ENCODE measurements at regions not wholly inside any gene's neighbourhood (a gene's known extent, or its start where the extent isn't known, plus 50 kb on each side); places are given as distances from the start of the nearest gene placed in this dataset.
"Not testable (repeated sequence)": the region's sequence is repeated elsewhere in the genome, so short reads cannot be mapped to it uniquely, and the experiment has no call there.

DNA sequence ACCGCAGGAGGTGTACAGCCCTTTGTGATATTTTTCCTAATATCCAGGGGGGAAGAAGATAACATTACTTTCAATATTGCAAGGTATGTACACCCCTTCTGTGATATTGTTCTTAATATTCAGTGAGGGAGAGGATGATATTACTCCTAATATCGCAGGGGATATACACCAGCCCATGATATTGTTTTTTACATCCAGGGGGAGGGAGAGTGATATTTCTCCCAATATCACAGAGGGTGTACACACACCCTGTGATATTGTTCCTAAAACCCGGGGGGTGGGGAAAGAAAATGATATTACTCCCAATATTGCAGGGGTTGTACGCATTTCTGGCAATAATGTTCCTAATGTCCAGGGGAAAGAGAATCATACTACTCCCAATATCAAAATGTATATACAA, 58.0 kb upstream of the SLC25A48 start:
- no peak for DNase-seq (ENCODE audit: low spot score in 2 of 2)
- peaks cover 1% of the 10 kb centered on the region for H3K36me3 Mint-ChIP-seq (ENCODE audit: insufficient read depth)
- no peak overlapping the region for H3K27ac Mint-ChIP-seq (ENCODE audit: low read depth)
- no peak for ATAC-seq (replicated peaks; ENCODE audit: extremely low read depth, poor library complexity, severe bottlenecking)
- H3K4me1 Mint-ChIP-seq, result no peaks in the 10 kb centered on the region
- H3K9me3 Mint-ChIP-seq, result no peaks in the 10 kb centered on the region
- H3K27me3 Mint-ChIP-seq, result peaks cover 56% of the 10 kb centered on the region
- no peak overlapping the region for H3K4me3 Mint-ChIP-seq

- no peaks in the 10 kb centered on the region for H3K4me1 Mint-ChIP-seq
- no peaks in the 10 kb centered on the region for H3K9me3 Mint-ChIP-seq
- H3K27me3 Mint-ChIP-seq, result peaks cover 10% of the 10 kb centered on the region
- H3K36me3 Mint-ChIP-seq (ENCODE audit: insufficient read depth), result no peaks in the 10 kb centered on the region
- ATAC-seq (replicated peaks; ENCODE audit: extremely low read depth, poor library complexity, severe bottlenecking), result no peak
- DNase-seq (ENCODE audit: low spot score in 2 of 2), result no peak
- H3K27ac Mint-ChIP-seq (ENCODE audit: low read depth), result no peak overlapping the region
- no peak overlapping the region for H3K4me3 Mint-ChIP-seq
Measured at GRCh38 chr5:135761746-135762145, 72.7 kb upstream of the SLC25A48 start.

GRCh38 chr5:135759149-135759784, 75.2 kb upstream of the SLC25A48 start:
- H3K27ac Mint-ChIP-seq (ENCODE audit: low read depth), result no peak overlapping the region
- peaks cover 4% of the 10 kb centered on the region for H3K27me3 Mint-ChIP-seq
- no peaks in the 10 kb centered on the region for H3K36me3 Mint-ChIP-seq (ENCODE audit: insufficient read depth)
- H3K4me3 Mint-ChIP-seq, result no peak overlapping the region
- no peaks in the 10 kb centered on the region for H3K4me1 Mint-ChIP-seq
- no peak for DNase-seq (ENCODE audit: low spot score in 2 of 2)
- ATAC-seq (replicated peaks; ENCODE audit: extremely low read depth, poor library complexity, severe bottlenecking), result no peak
- H3K9me3 Mint-ChIP-seq, result no peaks in the 10 kb centered on the region

DNA sequence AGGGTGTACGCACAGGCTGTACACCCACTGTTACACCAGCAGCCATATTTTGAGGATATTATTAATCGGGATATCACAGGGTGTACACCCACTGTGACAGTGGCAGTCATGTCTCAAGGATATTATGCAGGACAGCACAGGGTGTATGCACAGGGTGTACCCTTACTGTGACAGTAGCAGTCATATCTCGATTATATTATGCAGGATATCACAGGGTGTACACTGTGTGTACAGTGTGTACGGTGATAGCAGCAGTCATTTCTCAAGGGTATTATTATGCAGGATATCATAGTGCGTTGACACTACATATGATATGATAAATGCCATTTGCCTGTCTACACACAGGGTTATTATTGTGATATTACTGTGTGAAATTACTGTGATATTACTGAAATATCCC, 80.5 kb upstream of the SLC25A48 start:
- Mint-ChIP-seq H3K36me3 (ENCODE audit: insufficient read depth) (peaks cover 3% of the 10 kb centered on the region), H3K27ac (ENCODE audit: low read depth) (no peak overlapping the region), H3K4me1 (no peaks in the 10 kb centered on the region), H3K4me3 (no peak overlapping the region), H3K27me3 (no peaks in the 10 kb centered on the region), H3K9me3 (no peaks in the 10 kb centered on the region)
- ATAC-seq (replicated peaks; ENCODE audit: extremely low read depth, poor library complexity, severe bottlenecking) (no peak), DNase-seq (ENCODE audit: low spot score in 2 of 2) (no peak)

GRCh38 chr5:135750506-135750905, 84.0 kb upstream of the SLC25A48 start:
- Mint-ChIP-seq H3K4me1 (no peaks in the 10 kb centered on the region), H3K9me3 (peaks cover 11% of the 10 kb centered on the region), H3K27me3 (peaks cover 8% of the 10 kb centered on the region), H3K36me3 (ENCODE audit: insufficient read depth) (peaks cover 3% of the 10 kb centered on the region), H3K4me3 (no peak overlapping the region), H3K27ac (ENCODE audit: low read depth) (no peak overlapping the region)
- DNase-seq (ENCODE audit: low spot score in 2 of 2), result no peak
- ATAC-seq (replicated peaks; ENCODE audit: extremely low read depth, poor library complexity, severe bottlenecking), result no peak

- peaks cover 11% of the 10 kb centered on the region for H3K9me3 Mint-ChIP-seq
- peaks cover 8% of the 10 kb centered on the region for H3K27me3 Mint-ChIP-seq
- no peak overlapping the region for H3K4me3 Mint-ChIP-seq
- no peaks in the 10 kb centered on the region for H3K4me1 Mint-ChIP-seq
- no peak overlapping the region for H3K27ac Mint-ChIP-seq (ENCODE audit: low read depth)
- ATAC-seq (replicated peaks; ENCODE audit: extremely low read depth, poor library complexity, severe bottlenecking), result no peak
- DNase-seq (ENCODE audit: low spot score in 2 of 2), result no peak
- H3K36me3 Mint-ChIP-seq (ENCODE audit: insufficient read depth), result peaks cover 3% of the 10 kb centered on the region
Measured at GRCh38 chr5:135747824-135748223, 86.6 kb upstream of the SLC25A48 start.

GRCh38 chr5:135745897-135746500, 88.5 kb upstream of the SLC25A48 start:
- Mint-ChIP-seq H3K36me3 (ENCODE audit: insufficient read depth) (peaks cover 3% of the 10 kb centered on the region), H3K9me3 (peaks cover 11% of the 10 kb centered on the region), H3K27me3 (peaks cover 8% of the 10 kb centered on the region), H3K4me3 (no peak overlapping the region), H3K4me1 (no peaks in the 10 kb centered on the region), H3K27ac (ENCODE audit: low read depth) (no peak overlapping the region)
- ATAC-seq (replicated peaks; ENCODE audit: extremely low read depth, poor library complexity, severe bottlenecking) (no peak), DNase-seq (ENCODE audit: low spot score in 2 of 2) (no peak)

DNA sequence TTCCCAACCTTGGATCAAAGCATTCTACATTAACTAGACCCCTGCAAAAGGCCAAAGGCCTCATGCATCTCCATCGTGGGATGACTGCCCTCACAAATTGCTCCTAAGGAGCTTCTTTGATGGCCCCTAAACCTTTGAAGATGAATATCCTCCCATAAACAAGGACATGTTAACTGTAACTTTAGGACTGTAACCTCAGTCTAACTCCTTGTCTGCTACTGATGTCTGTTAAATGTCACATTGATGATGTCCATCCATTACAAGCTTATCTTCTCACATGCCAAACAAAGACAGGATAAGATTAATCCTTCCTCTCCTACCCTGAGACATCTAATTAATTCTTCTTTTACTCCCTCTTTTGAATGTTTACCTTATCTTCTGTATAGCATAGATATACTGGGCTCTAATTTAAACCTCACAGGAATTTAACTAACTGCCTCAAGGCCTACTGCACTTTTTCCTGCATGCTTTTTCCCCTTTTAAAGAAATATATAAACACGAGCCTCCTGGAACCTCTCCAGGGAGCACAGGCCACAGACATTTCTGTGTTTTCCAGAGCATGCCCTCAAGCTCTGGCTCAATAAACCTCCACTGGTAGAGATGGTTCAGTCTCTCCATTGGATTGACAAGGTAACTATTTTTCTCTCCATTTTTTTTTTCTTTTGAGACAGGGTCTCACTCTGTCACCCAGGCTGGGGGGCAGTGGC, 90.6 kb upstream of the SLC25A48 start:
- peaks cover 11% of the 10 kb centered on the region for H3K9me3 Mint-ChIP-seq
- ATAC-seq (replicated peaks; ENCODE audit: extremely low read depth, poor library complexity, severe bottlenecking) (no peak), DNase-seq (ENCODE audit: low spot score in 2 of 2) (no peak)
- H3K4me1 Mint-ChIP-seq, result no peaks in the 10 kb centered on the region
- H3K4me3 Mint-ChIP-seq, result no peak overlapping the region
- H3K27ac Mint-ChIP-seq (ENCODE audit: low read depth), result no peak overlapping the region
- peaks cover 8% of the 10 kb centered on the region for H3K27me3 Mint-ChIP-seq
- no peaks in the 10 kb centered on the region for H3K36me3 Mint-ChIP-seq (ENCODE audit: insufficient read depth)

- DNase-seq (ENCODE audit: low spot score in 2 of 2) (no peak), ATAC-seq (replicated peaks; ENCODE audit: extremely low read depth, poor library complexity, severe bottlenecking) (no peak)
- no peak overlapping the region for H3K4me3 Mint-ChIP-seq
- no peaks in the 10 kb centered on the region for H3K36me3 Mint-ChIP-seq (ENCODE audit: insufficient read depth)
- peaks cover 11% of the 10 kb centered on the region for H3K9me3 Mint-ChIP-seq
- no peaks in the 10 kb centered on the region for H3K4me1 Mint-ChIP-seq
- H3K27ac Mint-ChIP-seq (ENCODE audit: low read depth), result no peak overlapping the region
- peaks cover 8% of the 10 kb centered on the region for H3K27me3 Mint-ChIP-seq
Measured at GRCh38 chr5:135743181-135743580, 91.3 kb upstream of the SLC25A48 start.

DNA sequence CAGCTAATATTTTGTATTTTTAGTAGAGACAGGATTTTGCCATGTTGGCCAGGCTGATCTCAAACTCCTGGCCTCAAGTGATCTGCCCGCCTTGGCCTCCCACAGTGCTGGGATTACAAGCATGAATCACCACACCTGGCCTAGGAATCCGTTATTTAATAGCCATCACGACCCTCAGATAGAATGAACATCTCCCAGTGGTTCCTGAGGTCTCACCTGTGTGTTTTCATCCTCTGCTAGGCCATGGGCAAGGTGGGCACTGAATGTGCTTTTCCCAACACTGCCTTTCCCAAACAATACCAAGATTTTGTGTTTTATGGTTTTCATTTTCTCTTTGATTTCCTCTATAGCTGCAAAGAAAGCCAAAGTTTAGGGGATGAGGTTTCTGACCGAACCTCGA, 92.2 kb upstream of the SLC25A48 start:
- not testable (repeated sequence) for H3K27ac Mint-ChIP-seq (ENCODE audit: low read depth); H3K4me1 Mint-ChIP-seq; DNase-seq (ENCODE audit: low spot score in 2 of 2); H3K4me3 Mint-ChIP-seq; ATAC-seq (replicated peaks; ENCODE audit: extremely low read depth, poor library complexity, severe bottlenecking); H3K36me3 Mint-ChIP-seq (ENCODE audit: insufficient read depth)
- Mint-ChIP-seq H3K9me3 (peaks cover 11% of the 10 kb centered on the region), H3K27me3 (peaks cover 17% of the 10 kb centered on the region)

- Mint-ChIP-seq H3K9me3 (peaks cover 4% of the 10 kb centered on the region), H3K27me3 (peaks cover 23% of the 10 kb centered on the region), H3K4me3 (no peak overlapping the region), H3K4me1 (no peaks in the 10 kb centered on the region), H3K36me3 (ENCODE audit: insufficient read depth) (no peaks in the 10 kb centered on the region), H3K27ac (ENCODE audit: low read depth) (no peak overlapping the region)
- DNase-seq (ENCODE audit: low spot score in 2 of 2) (no peak), ATAC-seq (replicated peaks; ENCODE audit: extremely low read depth, poor library complexity, severe bottlenecking) (no peak)
Measured at GRCh38 chr5:135741040-135741439, 93.4 kb upstream of the SLC25A48 start.

GRCh38 chr5:135740475-135740874, 94.0 kb upstream of the SLC25A48 start:
- H3K36me3 Mint-ChIP-seq (ENCODE audit: insufficient read depth), result no peaks in the 10 kb centered on the region
- no peak for ATAC-seq (replicated peaks; ENCODE audit: extremely low read depth, poor library complexity, severe bottlenecking)
- no peaks in the 10 kb centered on the region for H3K9me3 Mint-ChIP-seq
- H3K27me3 Mint-ChIP-seq, result peaks cover 25% of the 10 kb centered on the region
- H3K4me1 Mint-ChIP-seq, result no peaks in the 10 kb centered on the region
- no peak for DNase-seq (ENCODE audit: low spot score in 2 of 2)
- H3K4me3 Mint-ChIP-seq, result no peak overlapping the region
- no peak overlapping the region for H3K27ac Mint-ChIP-seq (ENCODE audit: low read depth)

DNA sequence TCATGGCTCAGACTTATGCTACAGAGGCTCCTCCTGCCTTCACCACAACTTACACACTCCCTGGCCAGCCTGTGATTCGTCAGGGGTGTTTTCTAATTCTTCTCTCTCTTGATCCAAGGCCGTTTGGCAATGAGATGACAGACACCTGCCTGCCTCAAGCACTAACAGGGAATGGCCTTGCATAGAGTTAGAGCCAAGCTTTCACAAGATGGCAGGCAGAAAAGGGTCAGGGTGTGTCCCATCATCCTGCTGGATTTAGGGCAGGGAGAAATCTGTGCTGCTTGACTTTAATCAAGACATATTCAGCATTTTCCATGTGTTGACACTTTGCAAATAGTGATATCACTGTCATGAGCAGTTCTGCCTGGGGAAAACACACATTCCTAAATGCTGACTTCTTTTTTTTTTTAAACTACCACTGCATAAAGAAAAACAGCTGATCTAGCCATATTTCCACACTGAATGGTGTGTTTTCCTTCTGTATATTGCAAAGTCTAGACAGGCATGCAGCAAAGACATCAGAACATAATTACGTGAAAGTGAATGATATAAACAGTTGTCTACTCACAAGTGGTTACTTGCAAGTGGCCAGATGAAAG, 95.0 kb upstream of the SLC25A48 start:
- Mint-ChIP-seq H3K36me3 (ENCODE audit: insufficient read depth) (no peaks in the 10 kb centered on the region), H3K9me3 (no peaks in the 10 kb centered on the region), H3K27me3 (peaks cover 29% of the 10 kb centered on the region)

More for the DNA sequence above, 95.0 kb upstream of the SLC25A48 start:
- H3K4me1 Mint-ChIP-seq, result no peaks in the 10 kb centered on the region
- no peak overlapping the region for H3K27ac Mint-ChIP-seq (ENCODE audit: low read depth)
- no peak overlapping the region for H3K4me3 Mint-ChIP-seq
- ATAC-seq (replicated peaks; ENCODE audit: extremely low read depth, poor library complexity, severe bottlenecking) (no peak), DNase-seq (ENCODE audit: low spot score in 2 of 2) (no peak)
